ENCODE measurements at regions not wholly inside any gene's neighbourhood (a gene's known extent, or its start where the extent isn't known, plus 50 kb on each side); places are given as distances from the start of the nearest gene placed in this dataset.

DNA sequence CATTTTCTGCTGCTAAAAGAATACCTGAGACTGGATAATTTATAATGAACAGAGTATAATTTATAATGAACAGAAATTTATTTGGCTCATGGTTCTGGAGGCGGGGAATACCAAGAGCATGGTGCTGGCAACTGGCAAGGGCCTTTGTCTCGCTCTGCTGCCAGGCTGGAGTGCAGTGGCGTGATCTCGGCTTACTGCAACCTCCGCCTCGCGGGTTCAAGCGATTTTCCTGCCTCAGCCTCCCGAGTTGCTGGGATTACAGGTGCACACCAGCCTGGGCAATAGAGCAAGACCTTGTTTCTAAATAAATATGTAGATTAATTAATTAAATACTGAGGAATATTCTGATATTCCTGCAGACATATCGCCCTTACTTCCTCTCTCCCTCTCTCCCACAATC, 1610.8 kb downstream of the SUCLG1 start:
- no peak for DNase-seq

DNA sequence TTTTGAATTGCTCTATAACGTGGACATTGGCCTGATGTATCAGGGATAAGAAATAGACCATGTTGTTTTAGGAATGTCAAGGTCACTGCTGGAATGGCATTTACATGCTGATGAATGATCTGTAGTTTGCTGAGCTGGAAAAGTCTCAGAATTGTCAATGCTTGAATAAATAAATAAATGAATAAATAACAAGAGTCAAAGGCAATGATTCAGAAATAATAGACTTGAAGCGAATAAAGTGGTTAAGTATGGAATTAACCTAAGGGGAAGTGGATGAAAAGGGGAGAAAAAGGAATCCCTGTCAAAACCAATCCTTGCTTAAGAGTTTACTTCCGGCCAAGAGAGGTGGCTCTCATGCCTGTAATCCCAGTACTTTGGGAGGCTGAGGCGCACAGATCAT, 1620.0 kb downstream of the SUCLG1 start:
- DNase-seq = no peak

GRCh38 chr2:82837588-82838304, 1621.3 kb downstream of the SUCLG1 start:
- no peak for DNase-seq

- DNase-seq = no peak
Observed at GRCh38 chr2:82834893-82835292, 1624.2 kb downstream of the SUCLG1 start.

DNA sequence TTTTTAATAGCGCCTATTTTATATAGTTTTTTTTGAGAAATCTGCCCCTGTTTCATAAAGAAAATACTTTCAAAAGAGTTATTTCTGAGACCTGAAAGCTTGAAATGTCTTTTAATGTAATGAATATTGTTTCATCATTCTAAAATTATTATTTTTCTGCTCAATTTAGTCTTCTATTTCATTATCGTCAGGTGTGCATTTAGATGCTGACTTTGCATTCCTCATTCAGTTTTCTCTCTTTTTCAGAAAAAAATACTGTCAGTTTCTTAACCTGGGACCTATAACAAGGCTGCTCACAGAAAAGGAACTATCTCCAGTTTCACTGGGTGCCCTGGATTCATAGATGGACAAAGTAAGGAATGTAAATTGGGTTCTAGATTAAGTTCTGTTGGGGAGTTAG, 1631.7 kb downstream of the SUCLG1 start:
- no peak for DNase-seq

DNA sequence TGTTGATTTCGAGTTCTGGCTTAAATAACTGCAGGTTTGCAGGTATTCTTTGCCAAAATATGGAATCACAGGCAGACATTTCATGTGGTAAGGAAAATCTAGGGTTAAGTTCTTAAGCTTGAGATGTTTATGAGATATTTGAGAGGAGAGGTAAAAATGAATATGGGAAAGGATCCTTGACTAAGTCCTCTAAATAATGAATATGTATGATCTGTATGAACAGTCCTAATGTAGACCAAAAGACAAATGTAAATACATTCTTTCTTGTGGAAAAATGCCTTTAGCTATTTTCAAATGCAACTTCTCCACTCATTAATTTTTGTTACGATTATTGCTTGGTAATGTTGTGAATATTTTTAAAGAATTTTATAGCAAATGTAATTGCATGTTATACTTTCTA, 1632.6 kb downstream of the SUCLG1 start:
- no peak for DNase-seq

DNA sequence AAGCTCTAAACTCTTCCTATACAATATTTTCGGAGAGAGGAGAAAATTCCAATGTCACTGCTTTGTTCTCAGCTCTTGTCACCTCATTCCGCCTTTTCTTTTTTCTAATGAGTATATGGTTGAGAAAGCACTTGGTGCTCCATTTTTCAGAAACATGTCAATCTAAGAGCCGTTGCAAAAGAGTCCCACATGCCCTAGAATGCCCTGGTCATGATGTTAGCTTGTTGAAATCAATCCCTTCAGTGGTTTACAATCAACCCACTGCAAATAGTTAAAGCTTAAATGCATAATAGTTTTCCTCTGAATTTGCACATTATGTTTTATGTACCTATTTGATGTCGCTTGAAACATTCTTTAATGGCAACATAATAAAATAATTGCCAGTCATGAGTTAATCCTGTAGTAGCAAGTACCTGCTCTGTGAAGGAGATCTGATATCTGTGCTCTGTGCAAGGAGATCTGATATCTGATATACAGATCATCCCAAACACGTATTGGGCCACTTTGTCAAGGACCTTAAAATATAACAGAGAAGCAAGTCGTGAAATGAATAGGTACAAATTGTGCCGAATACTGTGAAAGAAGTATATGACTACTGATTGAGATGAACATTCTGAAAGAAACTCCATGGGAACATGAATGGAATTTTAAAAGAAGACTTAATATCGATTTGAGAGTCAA, 1633.5 kb downstream of the SUCLG1 start:
- DNase-seq = no peak

- DNase-seq = no peak
Observed at GRCh38 chr2:82823892-82824291, 1635.2 kb downstream of the SUCLG1 start.

- no peak for DNase-seq
Observed at GRCh38 chr2:82819951-82820350, 1639.1 kb downstream of the SUCLG1 start.

GRCh38 chr2:82814146-82814545, 1644.9 kb downstream of the SUCLG1 start:
- DNase-seq = no peak

DNA sequence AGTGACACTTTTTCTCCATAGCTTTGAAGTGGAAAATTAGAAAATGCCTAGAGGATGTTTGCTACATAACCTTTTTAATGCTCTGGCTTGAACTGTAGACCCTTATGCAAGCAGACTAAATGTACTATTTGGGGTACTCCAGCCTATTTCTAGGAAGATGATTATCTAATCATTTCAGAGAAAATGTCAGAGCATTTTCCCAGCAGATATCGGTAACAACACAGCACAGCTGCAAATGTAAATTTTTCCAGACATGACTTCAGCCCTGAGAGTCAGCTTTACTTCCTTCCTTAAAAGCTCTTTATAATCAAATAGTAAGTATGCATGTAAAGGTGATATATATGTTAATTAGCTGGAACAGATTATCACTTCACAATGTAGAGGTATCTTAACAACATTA, 1647.1 kb downstream of the SUCLG1 start:
- no peak for DNase-seq

- DNase-seq = no peak
Observed at GRCh38 chr2:82803307-82803706, 1655.8 kb downstream of the SUCLG1 start.

GRCh38 chr2:82797469-82797868, 1661.6 kb downstream of the SUCLG1 start:
- DNase-seq = no peak

DNA sequence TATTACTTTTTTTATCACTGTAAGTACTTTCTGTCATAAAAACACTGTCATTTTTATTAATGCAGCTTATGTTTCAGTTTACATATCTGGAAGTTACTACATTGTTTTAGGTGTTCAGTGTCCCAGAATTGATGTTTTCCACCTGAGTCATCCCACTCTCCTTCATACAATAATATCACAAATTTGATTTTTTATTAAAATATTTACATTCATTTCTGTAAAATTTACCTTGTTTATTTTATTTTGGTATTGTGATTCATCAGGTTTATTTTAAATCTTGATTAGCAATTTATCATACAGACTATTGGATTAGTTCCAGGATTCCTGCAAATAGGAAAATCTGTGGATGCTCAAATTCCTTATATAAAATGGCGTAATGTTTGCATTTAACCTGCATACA, 1662.9 kb downstream of the SUCLG1 start:
- no peak for DNase-seq

GRCh38 chr2:82795446-82795845, 1663.6 kb downstream of the SUCLG1 start:
- DNase-seq = no peak

- DNase-seq = no peak
Observed at GRCh38 chr2:82793711-82794435, 1665.2 kb downstream of the SUCLG1 start.

- no peak for DNase-seq
Observed at GRCh38 chr2:82792316-82792715, 1666.8 kb downstream of the SUCLG1 start.

DNA sequence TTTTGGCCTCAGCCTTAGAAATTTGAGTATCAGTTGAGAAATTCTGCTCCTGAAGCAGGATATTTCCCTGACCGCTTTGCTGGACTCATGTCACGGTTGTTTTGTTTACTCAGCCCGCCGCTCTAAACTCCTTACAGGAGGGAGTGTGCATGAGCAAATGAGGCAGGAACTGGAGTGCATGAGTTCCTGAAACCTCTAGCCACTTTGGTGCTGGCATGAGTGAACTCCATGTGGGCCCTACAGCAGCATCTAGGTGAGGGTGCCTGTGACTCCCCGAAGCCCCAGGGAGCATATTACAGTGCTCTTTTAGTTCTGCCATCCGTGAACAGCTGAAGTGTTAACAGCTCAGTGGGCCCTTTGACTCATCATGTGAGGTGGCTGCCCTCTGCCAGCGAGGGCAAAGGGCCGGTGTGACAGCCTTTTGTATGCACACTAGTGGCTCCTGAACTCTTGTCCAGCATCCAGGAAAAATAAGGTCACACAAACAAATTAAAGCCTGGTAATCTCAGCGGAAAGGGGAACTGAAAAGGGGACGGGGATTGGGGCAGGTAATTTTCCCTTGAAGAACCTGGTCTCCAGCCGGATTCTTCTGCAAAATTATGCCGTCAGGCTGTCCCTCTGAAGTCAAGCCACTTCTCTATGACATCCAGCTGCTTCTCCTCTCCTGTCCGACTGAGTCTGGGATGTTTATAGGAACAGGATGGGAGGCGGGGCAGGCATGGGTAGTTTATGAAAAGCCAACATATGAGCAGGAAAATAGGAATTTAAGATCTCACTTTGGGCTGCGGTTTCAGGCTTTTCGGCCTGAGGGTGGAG, 1668.7 kb downstream of the SUCLG1 start:
- no peak for DNase-seq

DNA sequence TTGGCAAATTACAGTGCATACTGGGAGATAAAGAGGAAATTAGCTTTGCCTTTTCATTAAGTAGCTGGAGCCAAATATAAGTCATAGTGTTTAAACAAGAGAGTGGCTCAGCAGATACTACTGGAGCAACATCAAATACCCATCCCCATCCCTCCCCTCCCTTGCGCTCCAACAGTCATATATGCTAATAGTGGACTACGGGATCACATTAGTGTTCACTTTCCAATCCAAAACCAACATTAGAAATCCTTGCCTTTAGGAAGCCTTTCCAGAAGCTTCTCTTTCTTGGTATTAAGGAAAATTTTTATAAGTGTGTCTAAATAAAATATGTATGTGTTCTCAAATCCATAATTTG, 1669.3 kb downstream of the SUCLG1 start:
- DNase-seq = no peak

DNA sequence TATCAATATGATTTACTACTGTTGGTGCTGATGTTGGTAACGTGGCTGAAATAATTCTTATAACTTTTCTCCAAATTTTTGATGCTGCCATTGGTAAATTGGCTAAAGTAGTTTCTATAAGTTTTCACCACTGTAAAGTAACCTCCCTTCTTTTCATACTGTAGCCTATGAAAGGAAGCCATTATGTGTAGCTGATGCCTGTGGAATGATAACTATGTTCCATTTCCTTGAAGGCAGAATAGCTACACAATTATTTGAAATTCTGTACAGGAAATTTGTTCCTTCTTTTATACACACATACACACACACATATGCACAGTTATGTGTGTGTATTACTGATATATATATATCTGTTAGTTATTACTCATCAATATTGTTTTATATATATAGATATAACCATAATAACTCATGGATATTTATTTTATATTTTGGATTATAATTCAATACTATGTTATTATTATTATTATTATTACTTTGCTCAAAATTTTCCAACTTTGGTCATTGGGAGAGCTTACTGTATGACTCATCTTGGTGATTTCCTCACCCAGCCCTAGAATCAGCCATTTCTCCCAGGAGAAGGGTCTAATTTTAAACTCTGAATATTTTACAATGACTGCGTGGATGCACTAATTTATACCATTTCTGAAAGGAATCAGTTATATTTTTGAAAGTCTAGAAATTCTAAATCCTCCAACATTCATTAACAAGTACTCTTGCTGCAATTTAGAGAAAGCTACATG, 1677.7 kb downstream of the SUCLG1 start:
- no peak for DNase-seq

- no peak for DNase-seq
Observed at GRCh38 chr2:82780050-82780449, 1679.0 kb downstream of the SUCLG1 start.

DNA sequence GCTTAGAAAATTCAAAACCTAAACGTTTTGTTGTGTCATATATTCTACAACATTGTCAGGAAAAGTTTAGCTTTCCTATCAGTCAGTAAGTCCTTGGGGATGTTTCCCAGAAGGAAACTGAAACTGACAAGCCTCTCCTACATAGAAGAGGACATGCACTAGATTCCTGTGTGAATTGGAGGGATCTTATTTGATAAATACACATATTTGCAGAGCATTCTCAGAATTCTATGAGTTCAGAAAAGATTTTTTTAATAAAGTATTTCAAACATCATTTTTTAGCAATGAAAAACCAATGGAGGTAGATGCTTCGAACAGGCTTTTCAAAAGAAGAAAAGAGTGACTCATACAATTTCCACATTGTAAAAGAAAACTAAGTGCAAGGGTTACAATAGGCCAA, 1706.7 kb downstream of the SUCLG1 start:
- DNase-seq = no peak

- DNase-seq = no peak
Observed at GRCh38 chr2:82748653-82749052, 1710.4 kb downstream of the SUCLG1 start.
